ENCODE measurements at regions not wholly inside any gene's neighbourhood (a gene's known extent, or its start where the extent isn't known, plus 50 kb on each side); places are given as distances from the start of the nearest gene placed in this dataset.

- TF ChIP-seq CTCF (IDR thresholded peaks at IDR 0.05; ENCODE audit: insufficient read depth, low read depth, low read length) (no peak), EZH2 (IDR thresholded peaks at IDR 0.05; ENCODE audit: insufficient read depth, low read length) (no peak)
- Histone ChIP-seq H3K36me3 (ENCODE audit: insufficient read depth, low read length) (no peaks in the 10 kb centered on the region), H3K4me2 (ENCODE audit: low read length) (no peak overlapping the region), H4K20me1 (ENCODE audit: insufficient read depth, low read length) (no peaks in the 10 kb centered on the region), H3K27ac (ENCODE audit: low read depth, low read length) (no peak overlapping the region), H3K79me2 (ENCODE audit: insufficient read depth, low read length) (no peaks in the 10 kb centered on the region), H3K4me1 (ENCODE audit: insufficient read depth, low read length) (peaks cover 20% of the 10 kb centered on the region), H3K9ac (ENCODE audit: low read length) (no peak overlapping the region), H3K27me3 (ENCODE audit: insufficient read depth, low read length) (no peaks in the 10 kb centered on the region), H3K9me3 (ENCODE audit: insufficient read depth, low read depth, low read length) (no peaks in the 10 kb centered on the region), H3K4me3 (ENCODE audit: insufficient read depth, low read depth, low read length) (no peak overlapping the region), H2AFZ (ENCODE audit: low read depth, low read length) (no peak overlapping the region)
- no peaks in the 10 kb centered on the region for H3K9me3 Mint-ChIP-seq (ENCODE audit: unreplicated experiment)
- no peaks in the 10 kb centered on the region for H3K27me3 Mint-ChIP-seq (ENCODE audit: low read depth, unreplicated experiment)
- no peaks in the 10 kb centered on the region for H3K4me1 Mint-ChIP-seq (ENCODE audit: low read depth, unreplicated experiment)
- DNase-seq (ENCODE audit: low read depth) (no peak), FAIRE-seq (no peak)
- no peak overlapping the region for H3K4me3 Mint-ChIP-seq (ENCODE audit: unreplicated experiment)
- H3K27ac Mint-ChIP-seq (ENCODE audit: unreplicated experiment): no peak overlapping the region
- H3K36me3 Mint-ChIP-seq (ENCODE audit: low read depth, unreplicated experiment): no peaks in the 10 kb centered on the region
These were observed 76.0 kb upstream of the CD180 start for GRCh38 chr5:67272453-67273130.

- Histone ChIP-seq H3K4me2 (ENCODE audit: low read length) (peak overlapping the region; percentile 84), H3K4me3 (ENCODE audit: insufficient read depth, low read depth, low read length) (peak overlapping the region; percentile 32), H3K79me2 (ENCODE audit: insufficient read depth, low read length) (no peaks in the 10 kb centered on the region), H3K27me3 (ENCODE audit: insufficient read depth, low read length) (no peaks in the 10 kb centered on the region), H3K9me3 (ENCODE audit: insufficient read depth, low read depth, low read length) (no peaks in the 10 kb centered on the region), H3K27ac (ENCODE audit: low read depth, low read length) (peak overlapping the region; percentile 78), H3K36me3 (ENCODE audit: insufficient read depth, low read length) (no peaks in the 10 kb centered on the region), H3K9ac (ENCODE audit: low read length) (peak overlapping the region; percentile 61), H2AFZ (ENCODE audit: low read depth, low read length) (peak overlapping the region; percentile 65), H3K4me1 (ENCODE audit: insufficient read depth, low read length) (peaks cover 26% of the 10 kb centered on the region), H4K20me1 (ENCODE audit: insufficient read depth, low read length) (no peaks in the 10 kb centered on the region)
- no peak overlapping the region for H3K27ac Mint-ChIP-seq (ENCODE audit: unreplicated experiment)
- H3K27me3 Mint-ChIP-seq (ENCODE audit: low read depth, unreplicated experiment): peaks cover 2% of the 10 kb centered on the region
- no peaks in the 10 kb centered on the region for H3K4me1 Mint-ChIP-seq (ENCODE audit: low read depth, unreplicated experiment)
- H3K9me3 Mint-ChIP-seq (ENCODE audit: unreplicated experiment): no peaks in the 10 kb centered on the region
- peak; percentile 91 for DNase-seq (ENCODE audit: low read depth)
- H3K4me3 Mint-ChIP-seq (ENCODE audit: unreplicated experiment): no peak overlapping the region
- H3K36me3 Mint-ChIP-seq (ENCODE audit: low read depth, unreplicated experiment): no peaks in the 10 kb centered on the region
- peak; percentile 96 for FAIRE-seq
- no peak for TF ChIP-seq EZH2 (IDR thresholded peaks at IDR 0.05; ENCODE audit: insufficient read depth, low read length)
- no peak for TF ChIP-seq CTCF (IDR thresholded peaks at IDR 0.05; ENCODE audit: insufficient read depth, low read depth, low read length)
These were observed 71.8 kb upstream of the CD180 start for GRCh38 chr5:67268231-67269021.

All from astrocyte (in vitro differentiated cells and primary cell).